ENCODE measurements at regions not wholly inside any gene's neighbourhood (a gene's known extent, or its start where the extent isn't known, plus 50 kb on each side); places are given as distances from the start of the nearest gene placed in this dataset.

DNA sequence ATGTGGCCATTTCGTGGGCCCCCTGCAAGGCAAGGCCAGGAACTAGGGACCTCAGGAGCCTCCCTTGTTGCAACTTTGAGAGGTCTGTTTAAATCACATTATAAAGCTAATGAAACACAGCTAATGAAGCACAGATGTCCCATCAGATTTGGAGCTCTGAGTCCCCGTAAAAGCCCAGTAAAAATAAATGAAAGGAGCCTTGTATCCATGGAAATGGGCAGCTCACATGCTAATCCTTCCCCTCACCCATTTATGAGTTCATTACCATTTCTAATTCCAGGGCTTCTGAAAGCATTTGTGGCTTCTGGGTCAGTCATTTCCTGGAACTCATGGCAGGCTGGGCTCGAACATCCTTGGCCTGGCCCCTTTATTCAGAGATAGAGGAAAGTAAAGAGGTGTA, 274.8 kb downstream of the SS18 start:
- no peaks in the 10 kb centered on the region for H3K4me1 ChIP-seq (replicated peaks)
- no peaks in the 10 kb centered on the region for H3K36me3 ChIP-seq
- no peaks in the 10 kb centered on the region for H3K27me3 ChIP-seq (replicated peaks)
- no peak for DNase-seq (ENCODE audit: low read depth in 1 of 2, low spot score in 2 of 2)
- H3K27ac ChIP-seq, result no peak overlapping the region
- H3K9me3 ChIP-seq (replicated peaks), result no peaks in the 10 kb centered on the region
- no peak overlapping the region for H3K4me3 ChIP-seq

DNA sequence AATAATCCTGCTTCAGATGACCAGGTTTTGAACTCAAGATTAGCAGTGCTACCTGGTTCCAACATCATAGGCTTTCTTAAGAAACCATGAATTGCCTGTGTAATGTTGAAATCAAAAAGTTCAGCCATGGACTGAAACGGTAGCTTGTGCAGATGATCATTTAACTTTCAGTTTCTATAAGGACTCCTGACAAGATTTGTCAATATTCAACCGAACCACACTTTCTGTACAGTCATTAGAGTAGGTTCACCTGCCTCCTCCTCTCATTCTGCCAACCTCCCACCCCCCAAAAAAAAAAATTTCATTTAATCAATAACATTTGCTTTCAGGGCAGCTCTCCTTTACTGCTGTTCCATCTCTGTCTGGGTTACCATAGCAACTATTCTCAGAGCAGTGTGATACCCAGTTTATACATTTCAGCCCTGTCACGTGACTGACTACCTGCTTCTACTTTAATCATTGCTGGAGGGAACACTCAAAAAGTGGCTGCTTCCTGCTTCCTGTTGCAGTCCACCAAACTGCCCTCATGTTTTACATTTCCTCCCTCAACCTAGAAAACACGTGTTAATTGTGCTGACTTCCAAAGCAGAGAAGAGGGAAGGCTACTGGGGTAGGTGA, 275.5 kb downstream of the SS18 start:
- no peak for DNase-seq (ENCODE audit: low read depth in 1 of 2, low spot score in 2 of 2)
- Histone ChIP-seq H3K27ac (no peak overlapping the region), H3K27me3 (replicated peaks) (no peaks in the 10 kb centered on the region), H3K9me3 (replicated peaks) (no peaks in the 10 kb centered on the region), H3K4me3 (no peak overlapping the region), H3K4me1 (replicated peaks) (no peaks in the 10 kb centered on the region), H3K36me3 (no peaks in the 10 kb centered on the region)

DNA sequence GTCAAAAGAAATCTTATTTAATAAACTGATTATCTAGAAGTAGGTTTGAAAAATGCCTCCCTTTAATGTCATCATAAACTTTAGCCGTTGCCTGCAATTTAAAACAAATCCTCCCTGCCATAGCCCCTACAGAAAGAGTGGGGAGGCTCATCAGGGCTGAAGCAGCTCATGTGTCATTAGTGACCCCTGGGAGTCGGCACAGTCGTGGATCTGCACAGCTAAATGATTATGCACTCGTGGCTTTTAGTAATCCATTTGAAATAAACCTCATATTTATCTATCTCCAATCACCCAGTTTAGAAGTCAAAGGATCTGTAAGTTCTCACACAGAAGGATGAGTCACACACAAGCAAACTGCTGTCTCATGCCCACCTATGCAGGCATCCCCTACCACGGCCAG, 277.3 kb downstream of the SS18 start:
- DNase-seq (ENCODE audit: low read depth in 1 of 2, low spot score in 2 of 2), result no peak
- Histone ChIP-seq H3K36me3 (no peaks in the 10 kb centered on the region), H3K4me3 (no peak overlapping the region), H3K4me1 (replicated peaks) (no peaks in the 10 kb centered on the region), H3K27ac (no peak overlapping the region), H3K27me3 (replicated peaks) (no peaks in the 10 kb centered on the region), H3K9me3 (replicated peaks) (no peaks in the 10 kb centered on the region)

DNA sequence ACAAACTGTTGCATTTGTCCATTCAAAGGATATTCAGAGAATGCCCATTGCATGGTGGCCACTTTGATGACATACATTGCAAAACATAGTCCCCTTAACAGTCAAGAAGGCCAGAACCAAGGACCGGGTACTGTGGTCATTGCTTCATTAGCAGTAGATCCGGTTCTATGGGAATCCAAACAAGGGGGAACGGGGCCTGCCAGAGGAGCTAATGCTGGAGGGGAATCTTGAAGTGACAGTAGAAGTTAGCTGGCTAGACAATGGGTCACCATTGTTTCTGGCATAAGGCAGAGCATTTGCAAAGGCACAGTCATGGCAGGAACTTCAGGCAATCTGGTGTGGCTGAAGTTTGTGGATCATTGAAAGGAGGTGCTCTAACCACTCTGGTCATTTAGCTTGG, 279.7 kb downstream of the SS18 start:
- no peak overlapping the region for H3K4me3 ChIP-seq

DNA sequence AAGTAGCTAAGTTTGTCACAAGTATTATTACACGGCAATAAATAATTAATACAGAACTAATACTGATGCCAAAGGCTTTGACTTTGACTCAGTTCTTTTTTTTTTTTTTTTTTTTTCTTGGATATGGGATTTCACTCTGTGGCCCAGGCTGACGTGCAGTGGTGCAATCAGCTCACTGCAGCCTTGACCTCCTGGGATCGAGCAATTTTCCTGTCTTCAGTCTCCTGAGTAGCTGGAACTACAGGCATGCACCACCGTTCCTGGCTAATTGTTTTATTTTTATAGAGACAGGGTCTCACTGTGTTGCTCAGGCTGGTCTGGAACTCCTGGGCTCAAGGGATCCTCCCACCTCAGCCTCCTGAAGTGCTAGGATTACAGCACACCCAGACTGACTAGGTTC, 284.5 kb downstream of the SS18 start:
- no peaks in the 10 kb centered on the region for H3K27me3 ChIP-seq (replicated peaks)
- H3K4me3 ChIP-seq, result no peak overlapping the region
- H3K36me3 ChIP-seq, result no peaks in the 10 kb centered on the region
- H3K9me3 ChIP-seq (replicated peaks), result no peaks in the 10 kb centered on the region
- no peak for DNase-seq (ENCODE audit: low read depth in 1 of 2, low spot score in 2 of 2)
- H3K27ac ChIP-seq, result no peak overlapping the region
- H3K4me1 ChIP-seq (replicated peaks), result peaks cover 12% of the 10 kb centered on the region

More for the DNA sequence above, 279.7 kb downstream of the SS18 start:
- DNase-seq (ENCODE audit: low read depth in 1 of 2, low spot score in 2 of 2), result no peak
- Histone ChIP-seq H3K4me1 (replicated peaks) (peaks cover under 1% of the 10 kb centered on the region), H3K27me3 (replicated peaks) (no peaks in the 10 kb centered on the region), H3K36me3 (no peaks in the 10 kb centered on the region), H3K9me3 (replicated peaks) (no peaks in the 10 kb centered on the region), H3K27ac (no peak overlapping the region)

DNA sequence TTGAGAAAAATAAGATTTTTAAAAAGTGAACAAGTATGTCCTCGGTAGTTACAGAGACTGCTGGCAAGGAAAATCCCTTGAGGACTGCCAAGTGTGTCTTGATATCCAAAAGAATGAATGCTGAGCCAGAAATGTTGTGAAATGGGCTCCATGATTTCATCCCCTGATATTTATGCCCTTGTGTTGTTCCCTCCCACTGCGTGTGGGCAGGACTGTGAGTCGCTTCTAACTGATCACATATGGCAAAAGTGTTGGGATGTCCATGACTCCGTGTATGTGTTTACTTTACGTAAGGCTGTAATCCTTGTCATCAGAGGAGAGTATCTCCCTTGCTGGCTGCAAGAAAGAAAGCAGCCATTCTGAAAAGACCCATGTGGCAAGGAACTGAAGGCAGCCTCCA, 285.1 kb downstream of the SS18 start:
- H3K4me3 ChIP-seq, result no peak overlapping the region
- peaks cover 12% of the 10 kb centered on the region for H3K4me1 ChIP-seq (replicated peaks)
- H3K9me3 ChIP-seq (replicated peaks), result no peaks in the 10 kb centered on the region
- no peak overlapping the region for H3K27ac ChIP-seq
- peak in 1 of 2 experiments; percentile 29 for DNase-seq (ENCODE audit: low read depth in 1 of 2, low spot score in 2 of 2)
- no peaks in the 10 kb centered on the region for H3K27me3 ChIP-seq (replicated peaks)
- no peaks in the 10 kb centered on the region for H3K36me3 ChIP-seq

DNA sequence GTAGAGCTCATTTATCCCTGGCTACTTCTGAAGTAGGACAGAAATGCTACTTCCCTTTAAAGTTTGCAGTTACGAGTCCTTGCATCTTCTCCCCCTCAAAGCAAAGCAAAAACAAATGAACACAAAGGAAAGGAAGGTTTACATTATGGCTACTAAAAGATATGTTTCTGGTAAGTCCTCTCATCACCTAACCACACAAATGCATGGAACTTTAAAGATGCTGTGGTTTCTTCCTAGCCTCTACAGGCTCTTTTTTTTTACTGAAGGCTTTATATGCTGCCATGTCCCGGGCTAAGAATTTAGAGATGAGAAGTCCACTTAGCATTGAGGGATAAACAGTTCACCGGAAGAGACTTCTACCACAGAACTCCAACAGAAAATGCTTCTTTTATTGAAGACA, 291.2 kb downstream of the SS18 start:
- peak overlapping the region; percentile 39; the same call in 1 of the 2 replicates for H3K27ac ChIP-seq
- peak in 1 of 2 experiments; percentile 73 for DNase-seq (ENCODE audit: low read depth in 1 of 2, low spot score in 2 of 2)
- H3K27me3 ChIP-seq (replicated peaks), result no peaks in the 10 kb centered on the region
- no peaks in the 10 kb centered on the region for H3K36me3 ChIP-seq
- H3K4me1 ChIP-seq (replicated peaks), result peaks cover 19% of the 10 kb centered on the region
- no peaks in the 10 kb centered on the region for H3K9me3 ChIP-seq (replicated peaks)
- H3K4me3 ChIP-seq, result no peak overlapping the region

DNA sequence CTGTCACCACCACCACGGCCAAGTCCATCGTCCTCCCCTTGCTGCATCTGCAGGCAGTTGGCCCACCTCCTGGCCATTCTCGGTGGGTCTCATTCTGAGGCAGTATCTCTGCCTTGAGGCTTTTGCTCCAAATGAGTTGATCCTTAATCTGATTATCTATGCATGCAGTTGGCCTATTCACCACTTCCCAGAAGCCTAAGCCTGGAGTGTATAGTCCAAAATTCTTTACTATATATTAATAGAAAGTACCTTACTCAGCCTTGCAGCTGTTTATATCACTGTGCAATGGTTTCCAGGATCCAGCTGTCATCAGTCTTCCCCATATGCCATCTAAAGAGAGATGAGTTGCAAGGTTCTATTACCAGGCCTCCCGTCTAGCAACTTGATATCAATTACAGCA, 292.4 kb downstream of the SS18 start:
- peaks cover 19% of the 10 kb centered on the region for H3K4me1 ChIP-seq (replicated peaks)
- no peaks in the 10 kb centered on the region for H3K36me3 ChIP-seq
- H3K4me3 ChIP-seq, result no peak overlapping the region
- no peaks in the 10 kb centered on the region for H3K27me3 ChIP-seq (replicated peaks)
- H3K27ac ChIP-seq, result no peak overlapping the region
- DNase-seq (ENCODE audit: low read depth in 1 of 2, low spot score in 2 of 2), result no peak
- no peaks in the 10 kb centered on the region for H3K9me3 ChIP-seq (replicated peaks)

DNA sequence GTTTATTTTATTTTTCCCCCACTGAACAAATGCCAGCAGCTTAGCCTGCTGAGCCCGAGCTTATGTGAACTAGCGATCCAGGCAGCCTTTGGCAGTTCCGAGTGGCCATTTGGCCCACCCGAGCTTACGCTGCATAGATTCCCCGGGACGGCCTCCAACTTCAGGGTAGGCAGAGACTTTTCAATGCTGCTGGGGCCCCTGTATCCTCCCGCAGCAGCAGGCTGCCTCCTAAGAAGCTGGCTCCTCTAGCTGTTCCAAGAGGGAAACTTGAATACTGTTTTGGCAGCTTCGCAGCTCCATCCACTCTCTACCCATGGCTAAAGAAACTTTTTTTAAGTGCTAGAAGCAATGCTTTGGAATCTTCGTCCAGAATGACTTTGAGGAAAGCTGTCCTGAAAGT, 295.2 kb downstream of the SS18 start:
- H3K4me3 ChIP-seq, result no peak overlapping the region
- no peaks in the 10 kb centered on the region for H3K27me3 ChIP-seq (replicated peaks)
- H3K9me3 ChIP-seq (replicated peaks), result no peaks in the 10 kb centered on the region
- no peaks in the 10 kb centered on the region for H3K36me3 ChIP-seq
- DNase-seq (ENCODE audit: low read depth in 1 of 2, low spot score in 2 of 2), result no peak
- H3K27ac ChIP-seq, result no peak overlapping the region
- peaks cover 19% of the 10 kb centered on the region for H3K4me1 ChIP-seq (replicated peaks)

DNA sequence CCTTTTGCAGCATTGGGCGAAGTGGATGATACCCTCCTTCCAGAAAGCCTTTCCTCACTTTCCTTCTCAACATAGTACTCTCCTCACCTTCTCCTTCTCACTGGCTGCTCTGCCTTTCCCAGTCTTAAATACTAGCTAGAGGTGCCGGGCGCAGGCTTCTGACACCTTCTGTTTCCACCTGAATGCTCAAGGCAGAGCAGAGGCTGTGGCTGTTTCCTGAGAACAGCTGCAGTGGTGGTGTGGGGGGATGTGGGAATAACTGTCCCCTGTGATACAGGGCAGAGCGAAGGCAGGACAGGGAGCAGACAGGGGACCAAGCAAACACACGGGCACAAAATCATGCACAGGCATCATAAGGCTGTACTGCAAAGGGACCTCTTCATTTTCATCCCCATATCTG, 303.1 kb downstream of the SS18 start:
- H3K27ac ChIP-seq, result peak overlapping the region; percentile 91
- no peak overlapping the region for H3K4me3 ChIP-seq
- DNase-seq (ENCODE audit: low read depth in 1 of 2, low spot score in 2 of 2), result no peak

DNA sequence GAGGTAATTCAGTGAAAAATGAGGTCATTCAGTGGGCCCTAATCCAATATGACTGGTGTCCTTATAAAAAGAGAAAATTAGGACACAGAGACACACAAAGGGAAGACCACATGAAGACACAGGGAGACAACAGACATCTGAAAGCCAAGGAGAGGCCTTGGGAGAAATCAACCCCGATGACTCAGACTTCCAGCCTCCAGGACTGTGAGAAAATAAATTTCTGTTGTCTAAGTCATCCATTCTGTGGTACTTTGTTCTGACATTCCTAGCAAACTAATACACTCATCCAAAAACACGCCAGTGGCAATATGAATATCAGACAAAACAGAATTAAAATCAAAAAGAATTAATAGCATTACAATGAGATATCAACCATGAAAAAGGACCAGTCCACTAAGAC, 303.7 kb downstream of the SS18 start:
- Histone ChIP-seq H3K27me3 (replicated peaks) (no peaks in the 10 kb centered on the region), H3K27ac (peak overlapping the region; percentile 91), H3K36me3 (no peaks in the 10 kb centered on the region), H3K4me1 (replicated peaks) (peaks cover 24% of the 10 kb centered on the region), H3K9me3 (replicated peaks) (no peaks in the 10 kb centered on the region), H3K4me3 (no peak overlapping the region)
- DNase-seq (ENCODE audit: low read depth in 1 of 2, low spot score in 2 of 2), result peak; percentile 84 to 91

More for the DNA sequence above, 303.1 kb downstream of the SS18 start:
- Histone ChIP-seq H3K27me3 (replicated peaks) (no peaks in the 10 kb centered on the region), H3K9me3 (replicated peaks) (no peaks in the 10 kb centered on the region), H3K36me3 (no peaks in the 10 kb centered on the region), H3K4me1 (replicated peaks) (peaks cover 24% of the 10 kb centered on the region)

DNA sequence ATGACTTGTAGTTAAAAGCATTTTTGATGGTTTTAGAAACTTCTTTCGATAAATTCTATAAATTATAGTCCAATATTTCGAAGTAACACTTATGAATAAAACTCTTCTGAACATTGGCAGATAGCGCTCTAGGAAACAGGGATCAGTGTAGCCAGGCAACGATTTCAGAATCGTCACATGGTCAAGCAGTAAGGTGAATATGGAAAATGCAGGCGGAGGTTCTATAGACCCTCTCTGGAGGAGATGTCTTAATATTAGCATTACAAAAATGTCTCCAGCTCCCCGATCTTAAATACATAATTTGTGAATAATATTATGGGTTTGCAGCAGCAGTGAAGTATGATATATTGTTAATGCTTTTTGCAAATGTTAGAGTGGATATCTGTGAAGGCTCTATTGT, 310.3 kb downstream of the SS18 start:
- H3K4me3 ChIP-seq, result no peak overlapping the region
- H3K9me3 ChIP-seq (replicated peaks), result no peaks in the 10 kb centered on the region
- no peaks in the 10 kb centered on the region for H3K27me3 ChIP-seq (replicated peaks)
- DNase-seq (ENCODE audit: low read depth in 1 of 2, low spot score in 2 of 2), result no peak
- no peak overlapping the region for H3K27ac ChIP-seq
- H3K36me3 ChIP-seq, result no peaks in the 10 kb centered on the region
- no peaks in the 10 kb centered on the region for H3K4me1 ChIP-seq (replicated peaks)

DNA sequence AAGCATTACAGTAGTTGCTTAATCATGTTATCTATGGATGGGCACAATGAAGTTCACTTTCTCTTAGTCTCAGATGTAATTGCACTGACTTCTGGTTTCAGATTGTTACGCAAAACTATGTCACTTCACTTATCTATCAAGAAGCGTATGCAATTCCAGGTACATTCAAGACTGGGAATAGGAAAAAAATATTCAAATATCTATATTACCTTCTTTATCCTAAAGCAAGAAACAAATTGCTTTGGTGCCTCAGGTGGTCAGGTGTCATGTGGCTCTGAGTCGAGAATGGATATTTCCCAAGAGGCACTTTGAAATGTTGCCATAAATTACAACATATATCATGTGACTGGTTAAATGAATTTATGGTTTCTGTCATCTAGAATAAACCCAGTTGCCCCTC, 318.6 kb downstream of the SS18 start:
- H3K27me3 ChIP-seq (replicated peaks), result no peaks in the 10 kb centered on the region
- H3K4me3 ChIP-seq, result no peak overlapping the region
- H3K4me1 ChIP-seq (replicated peaks), result no peaks in the 10 kb centered on the region
- no peak overlapping the region for H3K27ac ChIP-seq
- no peaks in the 10 kb centered on the region for H3K9me3 ChIP-seq (replicated peaks)
- no peak for DNase-seq (ENCODE audit: low read depth in 1 of 2, low spot score in 2 of 2)
- no peaks in the 10 kb centered on the region for H3K36me3 ChIP-seq

DNA sequence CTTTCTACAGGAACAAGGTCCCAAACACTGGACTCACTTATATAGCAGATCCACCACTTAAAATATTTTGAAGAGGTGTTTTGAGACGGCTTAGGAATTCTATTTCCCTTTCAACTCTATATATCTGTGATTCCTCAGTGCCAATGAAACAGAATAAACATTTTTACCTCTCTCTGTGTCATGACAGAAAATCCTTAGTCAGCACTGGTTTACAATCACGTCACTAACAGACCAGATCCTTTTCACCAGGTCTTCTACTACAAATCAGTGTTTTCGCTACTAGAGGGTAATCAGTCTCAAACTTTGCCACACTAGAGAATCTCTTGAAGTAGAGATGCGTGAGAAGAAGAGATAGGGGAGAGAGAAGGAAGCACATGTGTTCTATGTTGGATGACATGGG, 325.6 kb downstream of the SS18 start:
- Histone ChIP-seq H3K4me1 (replicated peaks) (peaks cover 4% of the 10 kb centered on the region), H3K27ac (no peak overlapping the region), H3K36me3 (no peaks in the 10 kb centered on the region), H3K9me3 (replicated peaks) (no peaks in the 10 kb centered on the region), H3K27me3 (replicated peaks) (no peaks in the 10 kb centered on the region), H3K4me3 (no peak overlapping the region)
- DNase-seq (ENCODE audit: low read depth in 1 of 2, low spot score in 2 of 2), result no peak

DNA sequence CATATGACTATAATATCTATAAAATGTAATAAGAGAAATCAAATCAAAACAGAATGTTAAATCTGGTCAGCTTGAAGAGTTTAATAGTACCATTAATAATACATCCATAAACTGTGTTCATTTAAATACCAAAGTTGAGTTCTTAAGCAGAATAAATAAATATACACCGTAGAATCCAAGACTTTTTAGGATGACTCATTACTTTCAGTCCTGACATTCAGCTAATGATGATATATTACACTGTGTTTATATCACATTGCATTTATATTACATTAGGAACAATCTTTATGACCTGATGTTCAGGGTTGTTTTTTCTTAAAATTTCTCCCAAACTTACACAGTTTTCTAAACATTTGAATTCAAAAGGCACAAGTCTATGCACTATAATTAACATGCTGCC, 331.3 kb downstream of the SS18 start:
- no peak overlapping the region for H3K4me3 ChIP-seq
- DNase-seq (ENCODE audit: low read depth in 1 of 2, low spot score in 2 of 2), result no peak
- H3K9me3 ChIP-seq (replicated peaks), result no peaks in the 10 kb centered on the region
- H3K27ac ChIP-seq, result 0 out of 2 replicates have a peak overlapping the region, but pooled peaks have one; percentile 10
- peaks cover 17% of the 10 kb centered on the region for H3K4me1 ChIP-seq (replicated peaks)
- no peaks in the 10 kb centered on the region for H3K27me3 ChIP-seq (replicated peaks)
- no peaks in the 10 kb centered on the region for H3K36me3 ChIP-seq

Measured in SJSA1 (cell line).